Endodermal cell (in vitro differentiated cells): ENCODE measurements at regions not wholly inside any gene's neighbourhood (a gene's known extent, or its start where the extent isn't known, plus 50 kb on each side); places are given as distances from the start of the nearest gene placed in this dataset.
A peak's percentile ranks its signal among the peaks of the same experiment; 100 is the strongest.

Source experiments
- DNase-seq: peaks from one replicate; pipeline ENCODE4 v3.0.0-alpha.2; 2017
- H3K27ac ChIP-seq: 2 replicates; pipeline ENCODE4 v1.5.1; 2013; ENCODE audit warnings: mild to moderate bottlenecking, low read depth, low read length, moderate library complexity
- H3K27me3 ChIP-seq: 2 replicates; pipeline ENCODE4 v1.6.1; 2013; ENCODE audit warnings: mild to moderate bottlenecking, low read length, moderate library complexity; ENCODE audit not compliant: insufficient read depth, control insufficient read depth, poor library complexity, severe bottlenecking
- H3K36me3 ChIP-seq: 2 replicates; pipeline ENCODE4 v1.7.0; 2013; ENCODE audit warnings: mild to moderate bottlenecking, low read length, moderate library complexity; ENCODE audit not compliant: control insufficient read depth, insufficient read depth
- H3K4me1 ChIP-seq: one replicate; pipeline ENCODE4 v1.7.0; 2013; ENCODE audit warnings: low read length; ENCODE audit not compliant: control insufficient read depth, insufficient read depth
- H3K4me3 ChIP-seq: 2 replicates; pipeline ENCODE4 v1.5.1; 2013; ENCODE audit warnings: mild to moderate bottlenecking, low read length, moderate library complexity
- H3K9ac ChIP-seq: 2 replicates; pipeline ENCODE4 v1.6.1; 2013; ENCODE audit warnings: mild to moderate bottlenecking, low read length, moderate library complexity; ENCODE audit not compliant: poor library complexity, severe bottlenecking; ENCODE audit errors: extremely low read depth
- H3K9me3 ChIP-seq: 2 replicates; pipeline ENCODE4 v1.6.1; 2013; ENCODE audit warnings: mild to moderate bottlenecking, low read length, moderate library complexity; ENCODE audit not compliant: control insufficient read depth
- H3K27ac Mint-ChIP-seq: 2 replicates; pipeline ENCODE4 v1.8.0; 2020; ENCODE audit warnings: mixed read lengths
- H3K27me3 Mint-ChIP-seq: 2 replicates; pipeline ENCODE4 v1.8.0; 2021; ENCODE audit warnings: mild to moderate bottlenecking, mixed read lengths; ENCODE audit not compliant: insufficient read depth
- H3K36me3 Mint-ChIP-seq: 2 replicates; pipeline ENCODE4 v1.8.0; 2020; ENCODE audit warnings: low read depth, mixed read lengths
- H3K4me1 Mint-ChIP-seq: 2 replicates; pipeline ENCODE4 v1.8.0; 2020; ENCODE audit warnings: mixed read lengths
- H3K4me3 Mint-ChIP-seq: 2 replicates; pipeline ENCODE4 v1.8.0; 2020; ENCODE audit warnings: mild to moderate bottlenecking, moderate library complexity, mixed read lengths
- H3K9me3 Mint-ChIP-seq: 2 replicates; pipeline ENCODE4 v1.8.0; 2020; ENCODE audit warnings: mild to moderate bottlenecking, mixed read lengths
- CTCF ChIP-seq: fragments of 200-600 bp; sonication (generic); conservative IDR thresholded peaks from 2 replicates; pipeline ENCODE4 v1.5.0; 2021; ENCODE audit warnings: antibody characterized with exemption, mild to moderate bottlenecking
- WGBS, 2 experiments: methylation state at CpG; one replicate each; pipeline versions ENCODE4 v1.1.5 to v1.1.7; 2013; ENCODE audit warnings: missing lambda C conversion rate in 2 of 2, mixed read lengths in 1 of 2; ENCODE audit not compliant: insufficient coverage in 1 of 2, insufficient read length in 1 of 2; 5-methylcytosine and 5-hydroxymethylcytosine counted together

GRCh38 chr12:17975239-17975638 is 114.8 kb downstream of the RERGL start:
- no peaks in the 10 kb centered on the region for H3K36me3 Mint-ChIP-seq
- no peaks in the 10 kb centered on the region for H3K4me1 ChIP-seq
- H3K9me3 ChIP-seq, result no peaks in the 10 kb centered on the region
- H3K4me1 Mint-ChIP-seq, result peaks cover 4% of the 10 kb centered on the region
- no peak overlapping the region for H3K4me3 ChIP-seq
- no peak for TF ChIP-seq CTCF
- WGBS, 2 experiments, result 92 to 100% methylated on average over 2 of the region's 2 CpGs
- H3K27me3 Mint-ChIP-seq, result no peaks in the 10 kb centered on the region
- H3K27ac Mint-ChIP-seq, result no peak overlapping the region
- no peaks in the 10 kb centered on the region for H3K9me3 Mint-ChIP-seq
- no peak overlapping the region for H3K9ac ChIP-seq
- H3K27ac ChIP-seq, result no peak overlapping the region
- no peak for DNase-seq
- no peak overlapping the region for H3K4me3 Mint-ChIP-seq
- no peaks in the 10 kb centered on the region for H3K36me3 ChIP-seq
- no peaks in the 10 kb centered on the region for H3K27me3 ChIP-seq

DNA sequence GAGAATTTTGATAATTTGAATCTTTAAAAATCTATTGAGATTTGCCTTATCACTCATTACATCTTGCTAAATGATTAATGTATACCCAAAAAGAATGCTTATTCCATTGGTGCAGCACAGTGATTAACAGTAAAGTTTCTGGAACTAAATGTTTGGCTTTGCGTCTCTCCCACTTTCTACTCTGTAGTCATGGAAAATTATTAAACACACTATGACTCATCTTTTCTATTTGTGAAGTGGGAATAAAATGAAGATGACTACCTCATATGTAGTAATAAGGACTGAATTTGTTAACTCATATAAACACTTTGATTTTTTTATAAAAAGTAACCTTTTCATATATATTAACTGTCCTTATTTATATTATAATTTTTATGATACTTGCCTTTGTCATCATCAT is 118.1 kb downstream of the RERGL start:
- TF ChIP-seq CTCF, result no peak
- no peak overlapping the region for H3K4me3 ChIP-seq
- Mint-ChIP-seq H3K4me1 (no peaks in the 10 kb centered on the region), H3K4me3 (no peak overlapping the region), H3K27me3 (no peaks in the 10 kb centered on the region), H3K36me3 (no peaks in the 10 kb centered on the region), H3K27ac (no peak overlapping the region), H3K9me3 (no peaks in the 10 kb centered on the region)
- H3K4me1 ChIP-seq, result no peaks in the 10 kb centered on the region
- H3K9me3 ChIP-seq, result no peaks in the 10 kb centered on the region
- H3K36me3 ChIP-seq, result no peaks in the 10 kb centered on the region
- DNase-seq, result no peak
- 100% methylated on average over 1 of the region's 1 CpG; no CpG with 5 or more reads in 1 of the 2 experiments for WGBS, 2 experiments
- no peak overlapping the region for H3K27ac ChIP-seq
- no peak overlapping the region for H3K9ac ChIP-seq
- no peaks in the 10 kb centered on the region for H3K27me3 ChIP-seq

GRCh38 chr12:17954788-17955187 is 135.2 kb downstream of the RERGL start:
- H3K27me3 Mint-ChIP-seq, result no peaks in the 10 kb centered on the region

More at GRCh38 chr12:17954788-17955187, 135.2 kb downstream of the RERGL start:
- no peaks in the 10 kb centered on the region for H3K4me1 ChIP-seq
- no peaks in the 10 kb centered on the region for H3K36me3 ChIP-seq
- no peak overlapping the region for H3K4me3 ChIP-seq
- no peak overlapping the region for H3K27ac Mint-ChIP-seq
- H3K9me3 Mint-ChIP-seq, result no peaks in the 10 kb centered on the region
- no peaks in the 10 kb centered on the region for H3K27me3 ChIP-seq
- no peaks in the 10 kb centered on the region for H3K36me3 Mint-ChIP-seq
- peak; percentile 40 for TF ChIP-seq CTCF
- DNase-seq, result peak; percentile 50
- no peaks in the 10 kb centered on the region for H3K9me3 ChIP-seq
- no peak overlapping the region for H3K4me3 Mint-ChIP-seq
- H3K27ac ChIP-seq, result no peak overlapping the region
- H3K4me1 Mint-ChIP-seq, result no peaks in the 10 kb centered on the region
- WGBS, 2 experiments, result 68 to 89% methylated on average over 2 to 3 of the region's 3 CpGs
- H3K9ac ChIP-seq, result no peak overlapping the region
